GM23338 (cell line): ENCODE measurements at regions not wholly inside any gene's neighbourhood (a gene's known extent, or its start where the extent isn't known, plus 50 kb on each side); places are given as distances from the start of the nearest gene placed in this dataset.

Experiments used
- ATAC-seq: fragments of 200-7000 bp; cut with Tn5 transposase; 3 replicates; pipeline ENCODE4 v1.9.1; 2020
- DNase-seq: peaks from one replicate; pipeline ENCODE4 v3.0.0-alpha.2; 2015; ENCODE audit warnings: low spot score
- H2AFZ ChIP-seq: fragments of 200-600 bp; sonication (generic); 2 replicates; pipeline ENCODE4 v1.8.0; 2016; ENCODE audit warnings: antibody characterized with exemption, mild to moderate bottlenecking, moderate library complexity
- H3F3A ChIP-seq: fragments of 200-600 bp; sonication (generic); replicated peaks from 2 replicates; pipeline ENCODE4 v1.8.0; 2017; ENCODE audit warnings: antibody characterized with exemption, mixed run types, low read depth
- H3K27ac ChIP-seq: fragments of 200-600 bp; sonication (generic); 2 replicates; pipeline ENCODE4 v1.6.1; 2016; ENCODE audit warnings: low read depth
- H3K27me3 ChIP-seq: fragments of 200-600 bp; sonication (generic); 2 replicates; pipeline ENCODE4 v1.8.0; 2016; ENCODE audit warnings: mild to moderate bottlenecking, mixed run types, moderate library complexity; ENCODE audit not compliant: insufficient read depth
- H3K36me3 ChIP-seq: fragments of 200-600 bp; sonication (generic); 2 replicates; pipeline ENCODE4 v1.8.0; 2016; ENCODE audit warnings: mild to moderate bottlenecking; ENCODE audit not compliant: insufficient read depth
- H3K4me1 ChIP-seq: fragments of 200-600 bp; sonication (generic); 2 replicates; pipeline ENCODE4 v1.8.0; 2016; ENCODE audit warnings: mild to moderate bottlenecking, moderate library complexity; ENCODE audit not compliant: insufficient read depth
- H3K4me2 ChIP-seq: fragments of 200-600 bp; sonication (generic); 2 replicates; pipeline ENCODE4 v1.7.1; 2017; ENCODE audit warnings: mixed run types
- H3K4me3 ChIP-seq: fragments of 200-600 bp; sonication (generic); 2 replicates; pipeline ENCODE4 v1.6.1; 2016; ENCODE audit warnings: mixed run types
- H3K79me2 ChIP-seq: fragments of 200-600 bp; sonication (generic); replicated peaks from 2 replicates; pipeline ENCODE4 v1.8.0; 2017; ENCODE audit warnings: mild to moderate bottlenecking; ENCODE audit not compliant: insufficient read depth
- H3K9me2 ChIP-seq: fragments of 200-600 bp; sonication (generic); 2 replicates; pipeline ENCODE4 v1.8.0; 2017; ENCODE audit not compliant: insufficient read depth
- H4K20me1 ChIP-seq: fragments of 200-600 bp; sonication (generic); replicated peaks from 2 replicates; pipeline ENCODE4 v1.8.0; 2017; ENCODE audit warnings: mild to moderate bottlenecking; ENCODE audit not compliant: insufficient read depth
- H3K27ac Mint-ChIP-seq: 2 replicates; pipeline ENCODE4 v1.8.0; 2020; ENCODE audit warnings: inconsistent platforms, mild to moderate bottlenecking, moderate library complexity, mixed read lengths
- H3K27me3 Mint-ChIP-seq: 3 replicates; pipeline ENCODE4 v1.8.0; 2022; ENCODE audit warnings: low read depth, mild to moderate bottlenecking, moderate library complexity, mixed read lengths, inconsistent platforms; ENCODE audit not compliant: insufficient read depth, poor library complexity
- H3K36me3 Mint-ChIP-seq: 3 replicates; pipeline ENCODE4 v1.8.0; 2021; ENCODE audit warnings: low read depth, mild to moderate bottlenecking, inconsistent platforms, moderate library complexity, mixed read lengths
- H3K4me1 Mint-ChIP-seq: 3 replicates; pipeline ENCODE4 v1.8.0; 2020; ENCODE audit warnings: mild to moderate bottlenecking, inconsistent platforms, mixed read lengths
- H3K4me3 Mint-ChIP-seq: 3 replicates; pipeline ENCODE4 v1.8.0; 2021; ENCODE audit warnings: moderate library complexity, mild to moderate bottlenecking, inconsistent platforms, mixed read lengths
- H3K9me3 Mint-ChIP-seq: 3 replicates; pipeline ENCODE4 v1.8.0; 2020; ENCODE audit warnings: moderate library complexity, mild to moderate bottlenecking, inconsistent platforms, mixed read lengths
- CREB1 ChIP-seq: fragments of 250-450 bp; sonication (Bioruptor Pico); IDR thresholded peaks from 2 replicates; pipeline ENCODE4 v1.5.0; 2020; ENCODE audit warnings: low read depth, mild to moderate bottlenecking, moderate library complexity
- EZH2 ChIP-seq: fragments of 200-600 bp; sonication (generic); IDR thresholded peaks from one replicate; pipeline ENCODE4 v1.8.0; 2017; ENCODE audit warnings: antibody characterized with exemption, mild to moderate bottlenecking, low read depth; ENCODE audit not compliant: unreplicated experiment
- NANOG ChIP-seq: IDR thresholded peaks from 2 replicates; pipeline ENCODE4 v1.6.1; 2016; ENCODE audit warnings: antibody characterized with exemption, borderline replicate concordance
- ZNF114 ChIP-seq: fragments of 250-450 bp; sonication (Bioruptor Pico); IDR thresholded peaks from 2 replicates; pipeline ENCODE4 v1.5.0; 2020; ENCODE audit warnings: mild to moderate bottlenecking, moderate library complexity
- TF ChIP-seq, protein P1 (sequence below): fragments of 250-450 bp; sonication (Bioruptor Pico); IDR thresholded peaks from 2 replicates; pipeline ENCODE4 v1.5.0; 2020; ENCODE audit warnings: mild to moderate bottlenecking, moderate library complexity
- TF ChIP-seq, protein P2 (sequence below): IDR thresholded peaks from one replicate; pipeline ENCODE4 v1.6.1; 2018; ENCODE audit warnings: antibody characterized with exemption; ENCODE audit not compliant: unreplicated experiment
- TF ChIP-seq, protein P3 (sequence below): IDR thresholded peaks from 2 replicates; pipeline ENCODE4 v1.6.1; 2016; ENCODE audit warnings: antibody characterized with exemption

DNA sequence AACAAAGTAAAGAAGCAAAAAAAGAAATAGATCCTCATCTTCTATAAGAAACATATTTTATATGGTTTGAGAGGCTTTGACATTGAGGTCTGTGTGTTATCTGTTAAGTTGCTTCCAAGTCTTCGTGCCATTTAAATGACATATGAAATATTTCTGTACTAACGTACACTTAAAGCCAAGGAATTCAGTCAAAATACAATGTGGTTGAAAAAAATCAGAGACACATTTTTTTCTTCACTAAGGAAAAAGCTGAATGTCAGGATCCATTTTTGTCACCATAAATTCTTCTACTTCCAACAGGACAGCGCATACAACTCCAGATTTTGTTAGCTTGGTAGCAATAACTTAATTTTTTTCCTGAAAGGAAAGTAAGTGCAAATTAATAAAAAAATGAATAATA lies 168.5 kb downstream of the FAT4 start (continued):
- TF ChIP-seq, protein P1, sequence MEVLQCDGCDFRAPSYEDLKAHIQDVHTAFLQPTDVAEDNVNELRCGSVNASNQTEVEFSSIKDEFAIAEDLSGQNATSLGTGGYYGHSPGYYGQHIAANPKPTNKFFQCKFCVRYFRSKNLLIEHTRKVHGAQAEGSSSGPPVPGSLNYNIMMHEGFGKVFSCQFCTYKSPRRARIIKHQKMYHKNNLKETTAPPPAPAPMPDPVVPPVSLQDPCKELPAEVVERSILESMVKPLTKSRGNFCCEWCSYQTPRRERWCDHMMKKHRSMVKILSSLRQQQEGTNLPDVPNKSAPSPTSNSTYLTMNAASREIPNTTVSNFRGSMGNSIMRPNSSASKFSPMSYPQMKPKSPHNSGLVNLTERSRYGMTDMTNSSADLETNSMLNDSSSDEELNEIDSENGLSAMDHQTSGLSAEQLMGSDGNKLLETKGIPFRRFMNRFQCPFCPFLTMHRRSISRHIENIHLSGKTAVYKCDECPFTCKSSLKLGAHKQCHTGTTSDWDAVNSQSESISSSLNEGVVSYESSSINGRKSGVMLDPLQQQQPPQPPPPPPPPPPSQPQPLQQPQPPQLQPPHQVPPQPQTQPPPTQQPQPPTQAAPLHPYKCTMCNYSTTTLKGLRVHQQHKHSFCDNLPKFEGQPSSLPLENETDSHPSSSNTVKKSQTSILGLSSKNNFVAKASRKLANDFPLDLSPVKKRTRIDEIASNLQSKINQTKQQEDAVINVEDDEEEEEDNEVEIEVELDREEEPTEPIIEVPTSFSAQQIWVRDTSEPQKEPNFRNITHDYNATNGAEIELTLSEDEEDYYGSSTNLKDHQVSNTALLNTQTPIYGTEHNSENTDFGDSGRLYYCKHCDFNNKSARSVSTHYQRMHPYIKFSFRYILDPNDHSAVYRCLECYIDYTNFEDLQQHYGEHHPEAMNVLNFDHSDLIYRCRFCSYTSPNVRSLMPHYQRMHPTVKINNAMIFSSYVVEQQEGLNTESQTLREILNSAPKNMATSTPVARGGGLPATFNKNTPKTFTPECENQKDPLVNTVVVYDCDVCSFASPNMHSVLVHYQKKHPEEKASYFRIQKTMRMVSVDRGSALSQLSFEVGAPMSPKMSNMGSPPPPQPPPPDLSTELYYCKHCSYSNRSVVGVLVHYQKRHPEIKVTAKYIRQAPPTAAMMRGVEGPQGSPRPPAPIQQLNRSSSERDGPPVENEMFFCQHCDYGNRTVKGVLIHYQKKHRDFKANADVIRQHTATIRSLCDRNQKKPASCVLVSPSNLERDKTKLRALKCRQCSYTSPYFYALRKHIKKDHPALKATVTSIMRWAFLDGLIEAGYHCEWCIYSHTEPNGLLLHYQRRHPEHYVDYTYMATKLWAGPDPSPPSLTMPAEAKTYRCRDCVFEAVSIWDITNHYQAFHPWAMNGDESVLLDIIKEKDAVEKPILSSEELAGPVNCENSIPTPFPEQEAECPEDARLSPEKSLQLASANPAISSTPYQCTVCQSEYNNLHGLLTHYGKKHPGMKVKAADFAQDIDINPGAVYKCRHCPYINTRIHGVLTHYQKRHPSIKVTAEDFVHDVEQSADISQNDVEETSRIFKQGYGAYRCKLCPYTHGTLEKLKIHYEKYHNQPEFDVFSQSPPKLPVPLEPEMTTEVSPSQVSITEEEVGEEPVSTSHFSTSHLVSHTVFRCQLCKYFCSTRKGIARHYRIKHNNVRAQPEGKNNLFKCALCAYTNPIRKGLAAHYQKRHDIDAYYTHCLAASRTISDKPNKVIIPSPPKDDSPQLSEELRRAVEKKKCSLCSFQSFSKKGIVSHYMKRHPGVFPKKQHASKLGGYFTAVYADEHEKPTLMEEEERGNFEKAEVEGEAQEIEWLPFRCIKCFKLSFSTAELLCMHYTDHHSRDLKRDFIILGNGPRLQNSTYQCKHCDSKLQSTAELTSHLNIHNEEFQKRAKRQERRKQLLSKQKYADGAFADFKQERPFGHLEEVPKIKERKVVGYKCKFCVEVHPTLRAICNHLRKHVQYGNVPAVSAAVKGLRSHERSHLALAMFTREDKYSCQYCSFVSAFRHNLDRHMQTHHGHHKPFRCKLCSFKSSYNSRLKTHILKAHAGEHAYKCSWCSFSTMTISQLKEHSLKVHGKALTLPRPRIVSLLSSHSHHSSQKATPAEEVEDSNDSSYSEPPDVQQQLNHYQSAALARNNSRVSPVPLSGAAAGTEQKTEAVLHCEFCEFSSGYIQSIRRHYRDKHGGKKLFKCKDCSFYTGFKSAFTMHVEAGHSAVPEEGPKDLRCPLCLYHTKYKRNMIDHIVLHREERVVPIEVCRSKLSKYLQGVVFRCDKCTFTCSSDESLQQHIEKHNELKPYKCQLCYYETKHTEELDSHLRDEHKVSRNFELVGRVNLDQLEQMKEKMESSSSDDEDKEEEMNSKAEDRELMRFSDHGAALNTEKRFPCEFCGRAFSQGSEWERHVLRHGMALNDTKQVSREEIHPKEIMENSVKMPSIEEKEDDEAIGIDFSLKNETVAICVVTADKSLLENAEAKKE (CRISPR knock-in tag) = no peak
- TF ChIP-seq ZNF114 (CRISPR knock-in tag) = no peak

DNA sequence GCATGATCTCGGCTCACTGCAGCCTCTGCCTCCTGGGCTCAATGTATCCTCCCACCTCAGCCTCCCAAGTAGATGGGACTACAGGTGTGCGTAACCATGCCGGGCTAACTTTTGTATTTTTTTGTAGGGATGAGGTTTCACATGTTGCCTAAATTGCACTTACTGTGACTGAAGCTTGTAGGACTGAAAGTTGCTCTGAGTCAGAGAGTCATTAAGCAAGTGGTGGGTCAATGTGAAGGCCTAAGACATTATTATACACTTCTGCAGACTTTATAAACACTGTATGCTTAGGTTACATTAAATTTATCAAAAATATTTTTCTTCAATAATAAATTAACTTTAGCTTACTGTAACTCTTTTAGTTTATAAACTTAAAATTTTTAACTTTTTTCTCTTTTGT lies 170.2 kb downstream of the FAT4 start:
- H3K4me2 ChIP-seq = no peak overlapping the region
- no peak overlapping the region for H3K4me3 ChIP-seq
- H3K4me1 ChIP-seq = no peaks in the 10 kb centered on the region
- no peak for ATAC-seq
- no peaks in the 10 kb centered on the region for H3K79me2 ChIP-seq
- no peaks in the 10 kb centered on the region for H3K36me3 Mint-ChIP-seq
- H3K36me3 ChIP-seq = no peaks in the 10 kb centered on the region
- no peak overlapping the region for H3K27ac ChIP-seq
- no peaks in the 10 kb centered on the region for H3K4me1 Mint-ChIP-seq
- H3F3A ChIP-seq = no peaks in the 10 kb centered on the region
- H3K27me3 Mint-ChIP-seq = no peaks in the 10 kb centered on the region
- H2AFZ ChIP-seq = no peak overlapping the region
- H3K9me3 Mint-ChIP-seq = no peaks in the 10 kb centered on the region
- H3K27ac Mint-ChIP-seq = no peak overlapping the region
- H3K27me3 ChIP-seq = no peaks in the 10 kb centered on the region
- no peak for DNase-seq
- H3K4me3 Mint-ChIP-seq = no peak overlapping the region
- no peaks in the 10 kb centered on the region for H4K20me1 ChIP-seq
- H3K9me2 ChIP-seq = peaks cover 10% of the 10 kb centered on the region; the same call in 1 of the 2 replicates
- no peak for TF ChIP-seq CREB1 (CRISPR knock-in tag)
- TF ChIP-seq, protein P2, sequence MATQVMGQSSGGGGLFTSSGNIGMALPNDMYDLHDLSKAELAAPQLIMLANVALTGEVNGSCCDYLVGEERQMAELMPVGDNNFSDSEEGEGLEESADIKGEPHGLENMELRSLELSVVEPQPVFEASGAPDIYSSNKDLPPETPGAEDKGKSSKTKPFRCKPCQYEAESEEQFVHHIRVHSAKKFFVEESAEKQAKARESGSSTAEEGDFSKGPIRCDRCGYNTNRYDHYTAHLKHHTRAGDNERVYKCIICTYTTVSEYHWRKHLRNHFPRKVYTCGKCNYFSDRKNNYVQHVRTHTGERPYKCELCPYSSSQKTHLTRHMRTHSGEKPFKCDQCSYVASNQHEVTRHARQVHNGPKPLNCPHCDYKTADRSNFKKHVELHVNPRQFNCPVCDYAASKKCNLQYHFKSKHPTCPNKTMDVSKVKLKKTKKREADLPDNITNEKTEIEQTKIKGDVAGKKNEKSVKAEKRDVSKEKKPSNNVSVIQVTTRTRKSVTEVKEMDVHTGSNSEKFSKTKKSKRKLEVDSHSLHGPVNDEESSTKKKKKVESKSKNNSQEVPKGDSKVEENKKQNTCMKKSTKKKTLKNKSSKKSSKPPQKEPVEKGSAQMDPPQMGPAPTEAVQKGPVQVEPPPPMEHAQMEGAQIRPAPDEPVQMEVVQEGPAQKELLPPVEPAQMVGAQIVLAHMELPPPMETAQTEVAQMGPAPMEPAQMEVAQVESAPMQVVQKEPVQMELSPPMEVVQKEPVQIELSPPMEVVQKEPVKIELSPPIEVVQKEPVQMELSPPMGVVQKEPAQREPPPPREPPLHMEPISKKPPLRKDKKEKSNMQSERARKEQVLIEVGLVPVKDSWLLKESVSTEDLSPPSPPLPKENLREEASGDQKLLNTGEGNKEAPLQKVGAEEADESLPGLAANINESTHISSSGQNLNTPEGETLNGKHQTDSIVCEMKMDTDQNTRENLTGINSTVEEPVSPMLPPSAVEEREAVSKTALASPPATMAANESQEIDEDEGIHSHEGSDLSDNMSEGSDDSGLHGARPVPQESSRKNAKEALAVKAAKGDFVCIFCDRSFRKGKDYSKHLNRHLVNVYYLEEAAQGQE = no peak
- TF ChIP-seq ZNF114 (CRISPR knock-in tag) = no peak
- TF ChIP-seq EZH2 = no peak
- TF ChIP-seq, protein P3, sequence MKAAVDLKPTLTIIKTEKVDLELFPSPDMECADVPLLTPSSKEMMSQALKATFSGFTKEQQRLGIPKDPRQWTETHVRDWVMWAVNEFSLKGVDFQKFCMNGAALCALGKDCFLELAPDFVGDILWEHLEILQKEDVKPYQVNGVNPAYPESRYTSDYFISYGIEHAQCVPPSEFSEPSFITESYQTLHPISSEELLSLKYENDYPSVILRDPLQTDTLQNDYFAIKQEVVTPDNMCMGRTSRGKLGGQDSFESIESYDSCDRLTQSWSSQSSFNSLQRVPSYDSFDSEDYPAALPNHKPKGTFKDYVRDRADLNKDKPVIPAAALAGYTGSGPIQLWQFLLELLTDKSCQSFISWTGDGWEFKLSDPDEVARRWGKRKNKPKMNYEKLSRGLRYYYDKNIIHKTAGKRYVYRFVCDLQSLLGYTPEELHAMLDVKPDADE = no peak
- no peak for TF ChIP-seq NANOG
